ENCODE measurements at regions not wholly inside any gene's neighbourhood (a gene's known extent, or its start where the extent isn't known, plus 50 kb on each side); places are given as distances from the start of the nearest gene placed in this dataset.
A peak's percentile ranks its signal among the peaks of the same experiment; 100 is the strongest.

DNA sequence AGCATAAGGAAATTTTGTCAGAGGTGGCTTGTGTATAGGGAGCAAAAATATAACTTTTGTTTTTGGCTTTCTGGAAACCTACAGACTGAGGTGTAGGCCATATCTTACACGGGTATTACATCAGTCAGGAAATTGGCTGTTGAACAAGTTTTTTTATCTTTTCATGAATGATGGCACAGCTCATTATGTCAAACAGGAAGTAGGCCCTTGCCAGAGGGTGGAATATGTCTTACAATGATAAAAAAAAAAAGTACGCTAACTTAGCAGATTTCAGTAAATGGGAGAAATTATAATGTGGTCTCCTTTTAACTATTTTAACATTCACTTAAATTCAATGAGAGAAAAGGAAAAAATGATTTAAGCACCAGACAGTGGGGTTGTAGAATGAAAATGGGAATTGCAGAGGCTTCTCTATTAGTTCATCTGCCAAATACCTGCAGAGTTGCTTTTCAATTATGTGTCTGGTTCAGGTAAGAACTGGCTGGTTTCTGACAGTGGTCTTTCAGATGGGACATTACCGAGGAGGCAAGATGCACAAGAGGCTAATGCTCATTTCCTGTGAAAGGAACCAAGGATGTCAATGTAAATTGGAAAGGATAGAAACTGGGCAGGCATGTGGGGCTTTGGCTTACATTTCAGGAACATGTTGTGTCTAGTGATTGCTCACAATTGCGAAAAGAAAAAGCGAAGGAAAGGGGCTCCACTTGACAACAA, 169.9 kb downstream of the NNT start:
- no peaks in the 10 kb centered on the region for H3K27me3 ChIP-seq (ENCODE audit: insufficient read depth, low read length, poor library complexity, severe bottlenecking)
- no peak overlapping the region for H3K9ac ChIP-seq (ENCODE audit: low read depth, low read length, poor library complexity, severe bottlenecking)

GRCh38 chr5:43772458-43772763, 169.4 kb downstream of the NNT start:
- H2AFZ ChIP-seq (ENCODE audit: low read length), result peak overlapping the region; percentile 47; the same call in 1 of the 2 replicates
- no peak overlapping the region for H3K9ac ChIP-seq (ENCODE audit: low read depth, low read length, poor library complexity, severe bottlenecking)
- H3K4me2 ChIP-seq (ENCODE audit: low read depth, low read length, poor library complexity, severe bottlenecking), result peak overlapping the region; percentile 39
- no peaks in the 10 kb centered on the region for H4K20me1 ChIP-seq (ENCODE audit: insufficient read depth, low read length, poor library complexity, severe bottlenecking)
- peak overlapping the region; percentile 7 for H3K4me3 ChIP-seq (ENCODE audit: low read length, poor library complexity, severe bottlenecking)
- H3K4me1 ChIP-seq (ENCODE audit: insufficient read depth, low read length, poor library complexity, severe bottlenecking), result peaks cover 11% of the 10 kb centered on the region
- no peaks in the 10 kb centered on the region for H3K79me2 ChIP-seq (ENCODE audit: insufficient read depth, low read length)
- H3K36me3 ChIP-seq (ENCODE audit: insufficient read depth, low read length), result no peaks in the 10 kb centered on the region
- no peaks in the 10 kb centered on the region for H3K27me3 ChIP-seq (ENCODE audit: insufficient read depth, low read length, poor library complexity, severe bottlenecking)
- H3F3A ChIP-seq (ENCODE audit: low read depth), result no peaks in the 10 kb centered on the region
- TF ChIP-seq EZH2phosphoT487 (IDR thresholded peaks at IDR 0.05; ENCODE audit: borderline replicate concordance), result no peak
- TF ChIP-seq, protein P1, sequence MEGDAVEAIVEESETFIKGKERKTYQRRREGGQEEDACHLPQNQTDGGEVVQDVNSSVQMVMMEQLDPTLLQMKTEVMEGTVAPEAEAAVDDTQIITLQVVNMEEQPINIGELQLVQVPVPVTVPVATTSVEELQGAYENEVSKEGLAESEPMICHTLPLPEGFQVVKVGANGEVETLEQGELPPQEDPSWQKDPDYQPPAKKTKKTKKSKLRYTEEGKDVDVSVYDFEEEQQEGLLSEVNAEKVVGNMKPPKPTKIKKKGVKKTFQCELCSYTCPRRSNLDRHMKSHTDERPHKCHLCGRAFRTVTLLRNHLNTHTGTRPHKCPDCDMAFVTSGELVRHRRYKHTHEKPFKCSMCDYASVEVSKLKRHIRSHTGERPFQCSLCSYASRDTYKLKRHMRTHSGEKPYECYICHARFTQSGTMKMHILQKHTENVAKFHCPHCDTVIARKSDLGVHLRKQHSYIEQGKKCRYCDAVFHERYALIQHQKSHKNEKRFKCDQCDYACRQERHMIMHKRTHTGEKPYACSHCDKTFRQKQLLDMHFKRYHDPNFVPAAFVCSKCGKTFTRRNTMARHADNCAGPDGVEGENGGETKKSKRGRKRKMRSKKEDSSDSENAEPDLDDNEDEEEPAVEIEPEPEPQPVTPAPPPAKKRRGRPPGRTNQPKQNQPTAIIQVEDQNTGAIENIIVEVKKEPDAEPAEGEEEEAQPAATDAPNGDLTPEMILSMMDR (conservative IDR thresholded peaks at IDR 0.05; ENCODE audit: low read length), result no peak
- H3K9me3 ChIP-seq (ENCODE audit: insufficient read depth, low read depth, low read length), result no peaks in the 10 kb centered on the region
- H3K9me2 ChIP-seq (replicated peaks; ENCODE audit: low read depth, low read length), result no peaks in the 10 kb centered on the region

More for the DNA sequence above, 169.9 kb downstream of the NNT start:
- peak overlapping the region; percentile 47 for H2AFZ ChIP-seq (ENCODE audit: low read length)
- no peaks in the 10 kb centered on the region for H3K36me3 ChIP-seq (ENCODE audit: insufficient read depth, low read length)
- TF ChIP-seq EZH2phosphoT487 (IDR thresholded peaks at IDR 0.05; ENCODE audit: borderline replicate concordance), result no peak
- TF ChIP-seq, protein P1 (conservative IDR thresholded peaks at IDR 0.05; ENCODE audit: low read length), result no peak
- H3F3A ChIP-seq (ENCODE audit: low read depth), result no peaks in the 10 kb centered on the region
- peaks cover 11% of the 10 kb centered on the region for H3K4me1 ChIP-seq (ENCODE audit: insufficient read depth, low read length, poor library complexity, severe bottlenecking)
- H3K79me2 ChIP-seq (ENCODE audit: insufficient read depth, low read length), result no peaks in the 10 kb centered on the region
- H3K9me2 ChIP-seq (replicated peaks; ENCODE audit: low read depth, low read length), result no peaks in the 10 kb centered on the region
- peak overlapping the region; percentile 7 for H3K4me3 ChIP-seq (ENCODE audit: low read length, poor library complexity, severe bottlenecking)
- no peaks in the 10 kb centered on the region for H3K9me3 ChIP-seq (ENCODE audit: insufficient read depth, low read depth, low read length)
- peak overlapping the region; percentile 39 for H3K4me2 ChIP-seq (ENCODE audit: low read depth, low read length, poor library complexity, severe bottlenecking)
- H4K20me1 ChIP-seq (ENCODE audit: insufficient read depth, low read length, poor library complexity, severe bottlenecking), result no peaks in the 10 kb centered on the region

GRCh38 chr5:43771611-43772031, 168.6 kb downstream of the NNT start:
- TF ChIP-seq, protein P1 (conservative IDR thresholded peaks at IDR 0.05; ENCODE audit: low read length), result no peak
- no peak for TF ChIP-seq EZH2phosphoT487 (IDR thresholded peaks at IDR 0.05; ENCODE audit: borderline replicate concordance)
- Histone ChIP-seq H3K4me2 (ENCODE audit: low read depth, low read length, poor library complexity, severe bottlenecking) (no peak overlapping the region), H2AFZ (ENCODE audit: low read length) (no peak overlapping the region)

More at GRCh38 chr5:43771611-43772031, 168.6 kb downstream of the NNT start:
- H3K4me3 ChIP-seq (ENCODE audit: low read length, poor library complexity, severe bottlenecking), result no peak overlapping the region
- no peaks in the 10 kb centered on the region for H3K79me2 ChIP-seq (ENCODE audit: insufficient read depth, low read length)
- H3K9ac ChIP-seq (ENCODE audit: low read depth, low read length, poor library complexity, severe bottlenecking), result no peak overlapping the region
- H3F3A ChIP-seq (ENCODE audit: low read depth), result no peaks in the 10 kb centered on the region
- no peaks in the 10 kb centered on the region for H3K27me3 ChIP-seq (ENCODE audit: insufficient read depth, low read length, poor library complexity, severe bottlenecking)
- H4K20me1 ChIP-seq (ENCODE audit: insufficient read depth, low read length, poor library complexity, severe bottlenecking), result no peaks in the 10 kb centered on the region
- peaks cover 11% of the 10 kb centered on the region for H3K4me1 ChIP-seq (ENCODE audit: insufficient read depth, low read length, poor library complexity, severe bottlenecking)
- no peaks in the 10 kb centered on the region for H3K9me3 ChIP-seq (ENCODE audit: insufficient read depth, low read depth, low read length)
- no peaks in the 10 kb centered on the region for H3K36me3 ChIP-seq (ENCODE audit: insufficient read depth, low read length)
- no peaks in the 10 kb centered on the region for H3K9me2 ChIP-seq (replicated peaks; ENCODE audit: low read depth, low read length)

Data from Loucy (cell line).